Stimulated activated CD4-positive, alpha-beta T cell treated with anti-CD3 and anti-CD28 coated beads, Interleukin-2, amount 100 ng/mL, for 4 hours (primary cell): ENCODE measurements at regions not wholly inside any gene's neighbourhood (a gene's known extent, or its start where the extent isn't known, plus 50 kb on each side); places are given as distances from the start of the nearest gene placed in this dataset.

ENCODE experiments used
- DNase-seq: peaks from one replicate; pipeline ENCODE4 v3.0.0-alpha.2; 2020; ENCODE audit warnings: low read depth

- no peak for DNase-seq
Observed at GRCh38 chr14:83196236-83196635, 1662.6 kb upstream of the SEL1L start.

- DNase-seq, result no peak
Observed at GRCh38 chr14:83197271-83197670, 1663.6 kb upstream of the SEL1L start.

DNA sequence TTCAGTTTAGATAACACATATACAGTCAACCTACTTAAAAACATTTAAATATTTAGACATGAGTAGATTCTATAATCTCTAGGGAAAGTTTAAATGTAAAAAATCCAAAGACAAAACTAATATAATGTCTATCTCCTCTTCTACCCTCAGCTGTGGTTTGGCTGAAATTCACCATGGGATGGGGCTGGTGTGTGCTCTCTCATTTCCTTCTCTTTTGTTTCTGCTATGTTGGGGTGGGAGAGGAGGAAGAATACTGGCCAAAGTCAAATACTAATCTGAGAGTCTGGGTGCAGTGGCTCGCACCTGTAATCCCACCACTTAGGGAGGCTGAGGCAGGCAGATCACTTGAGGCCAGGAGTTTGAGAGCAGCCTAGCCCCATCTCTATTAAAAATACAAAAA is 1673.9 kb upstream of the SEL1L start:
- DNase-seq, result no peak

GRCh38 chr14:83208341-83208740 is 1674.7 kb upstream of the SEL1L start:
- DNase-seq, result no peak

- no peak for DNase-seq
Observed at GRCh38 chr14:83217492-83217891, 1683.8 kb upstream of the SEL1L start.

- no peak for DNase-seq
Observed at GRCh38 chr14:83247924-83248639, 1714.4 kb upstream of the SEL1L start.

DNA sequence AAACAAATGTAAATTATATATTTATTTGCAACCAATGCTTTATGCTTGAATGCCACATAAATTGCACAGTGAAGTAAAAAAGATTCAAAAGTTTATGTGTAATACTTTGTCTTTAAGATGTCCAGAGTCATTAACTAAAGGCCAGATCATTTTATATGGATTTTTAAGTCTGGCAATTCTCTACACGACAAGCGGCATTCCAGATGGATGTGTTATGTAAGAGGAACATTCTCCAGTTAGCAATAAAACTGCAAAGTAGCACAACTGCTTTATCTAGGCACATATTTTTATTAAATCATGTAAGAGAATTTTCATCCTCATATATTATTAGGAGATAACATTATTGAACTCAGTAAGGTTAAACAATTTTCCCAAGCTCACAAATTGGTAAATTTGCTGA is 1717.7 kb upstream of the SEL1L start:
- DNase-seq, result no peak

DNA sequence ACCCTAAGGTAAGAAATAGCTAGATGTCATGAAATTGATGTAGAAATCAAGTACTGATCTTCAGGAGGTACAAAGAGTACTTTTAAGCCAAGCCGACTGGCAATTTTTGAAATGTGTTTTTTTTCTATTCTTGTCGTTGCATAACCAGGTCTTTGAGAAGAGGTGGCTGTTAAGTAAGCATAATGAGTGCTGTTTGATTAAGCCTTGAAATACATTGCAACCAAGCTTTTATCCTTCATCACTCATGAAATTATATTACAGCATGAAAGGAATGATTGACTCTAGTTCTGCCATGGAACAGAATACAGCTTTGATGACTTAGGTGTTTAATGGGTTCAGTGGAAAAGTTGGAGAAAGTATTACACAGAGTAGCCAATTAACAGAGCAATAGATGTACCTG is 1720.2 kb upstream of the SEL1L start:
- no peak for DNase-seq

DNA sequence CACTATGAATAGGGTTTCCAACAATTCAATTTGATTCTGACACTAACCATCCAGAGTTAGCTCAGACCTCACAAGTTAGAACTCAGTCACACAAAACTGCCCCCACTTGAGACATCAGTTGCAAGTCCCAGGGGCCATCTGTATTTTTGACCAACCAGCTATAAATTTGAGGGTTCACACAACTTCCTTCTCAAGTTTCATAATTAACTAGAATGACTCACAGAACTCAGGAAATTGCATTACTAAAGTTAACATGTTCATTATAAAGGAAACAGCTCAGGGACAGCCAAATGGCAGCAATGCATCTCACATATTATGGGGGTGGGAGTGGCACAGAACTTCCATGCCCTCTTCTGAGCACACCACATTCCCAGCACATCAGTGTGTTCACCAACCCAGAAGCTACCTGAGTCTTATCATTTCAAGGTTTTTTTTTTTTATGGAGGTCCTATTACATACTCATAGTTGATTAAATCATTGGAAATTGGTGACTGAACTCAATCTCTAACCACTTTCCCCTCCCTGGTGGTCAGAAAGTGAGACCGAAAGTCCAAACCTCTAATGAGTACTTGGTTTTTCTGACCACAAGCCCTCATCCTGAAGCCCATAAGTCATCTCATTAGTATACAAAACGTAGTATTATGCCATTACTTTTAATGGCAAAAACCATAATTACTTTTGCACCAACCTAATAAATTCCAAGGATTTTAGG is 1721.5 kb upstream of the SEL1L start:
- no peak for DNase-seq

- DNase-seq, result no peak
Observed at GRCh38 chr14:83255727-83256090, 1722.1 kb upstream of the SEL1L start.

DNA sequence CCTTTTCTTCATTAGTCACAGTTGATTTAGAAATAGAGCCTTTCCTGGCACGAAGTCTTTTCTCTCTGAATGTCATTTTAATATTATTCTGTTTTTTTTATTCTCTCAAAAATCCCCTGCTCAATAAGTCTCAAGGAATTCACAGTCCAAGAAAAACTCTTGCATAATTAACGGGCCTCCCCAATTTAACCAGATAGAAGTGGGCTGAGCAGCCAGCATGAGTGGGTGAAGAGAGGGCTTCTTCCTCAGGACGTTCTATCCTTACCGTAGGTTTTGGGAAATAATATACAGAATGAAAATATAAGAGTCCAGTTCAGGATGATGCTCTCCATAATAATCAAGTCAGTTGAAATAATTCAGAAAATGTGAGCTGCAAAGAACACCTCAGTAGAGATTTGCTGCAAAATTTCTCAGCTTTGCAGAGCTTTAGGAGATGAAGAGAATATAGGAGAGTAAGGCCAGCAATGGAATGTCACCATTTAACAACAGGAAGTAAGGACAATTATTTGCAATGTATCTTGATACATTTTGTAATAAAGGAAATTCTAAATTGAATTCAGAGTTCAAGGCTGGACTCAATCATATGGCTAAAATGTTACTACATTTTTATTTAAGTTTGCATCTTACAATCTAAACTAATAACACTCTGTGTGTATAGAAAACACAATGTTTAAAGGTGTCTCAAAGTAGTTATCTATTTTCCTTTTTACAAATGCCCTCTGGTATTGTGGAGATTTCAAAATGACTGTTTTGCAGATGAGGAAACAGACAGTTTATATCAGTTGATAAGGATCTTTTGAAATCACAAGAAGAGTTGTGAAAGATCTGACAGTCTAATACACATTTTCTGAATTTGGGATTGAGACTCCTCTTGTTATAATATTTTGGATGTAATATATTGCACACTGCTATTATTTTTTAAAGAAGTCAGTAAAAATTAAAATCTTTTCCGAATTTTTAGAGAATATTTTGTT is 1724.1 kb upstream of the SEL1L start:
- DNase-seq, result no peak

- DNase-seq, result no peak
Observed at GRCh38 chr14:83260751-83261150, 1727.1 kb upstream of the SEL1L start.

DNA sequence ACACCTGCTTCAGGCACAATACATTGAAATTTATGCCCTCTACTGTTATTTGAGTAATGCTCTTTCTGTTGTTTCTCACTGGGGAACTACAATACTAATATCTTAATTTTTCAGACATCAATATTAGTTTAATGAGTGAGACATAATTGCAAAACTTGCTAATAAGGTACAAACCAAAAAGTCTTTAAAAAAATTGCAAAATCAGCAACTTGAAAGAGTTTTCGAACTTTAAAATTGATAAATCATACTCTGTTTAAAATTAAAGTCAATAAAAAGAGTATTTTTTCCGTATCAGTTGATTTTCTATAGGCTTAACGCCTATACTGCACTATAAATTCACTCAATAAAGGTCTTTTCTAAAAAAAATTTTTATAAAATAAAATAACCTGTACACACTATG is 1735.9 kb upstream of the SEL1L start:
- no peak for DNase-seq

DNA sequence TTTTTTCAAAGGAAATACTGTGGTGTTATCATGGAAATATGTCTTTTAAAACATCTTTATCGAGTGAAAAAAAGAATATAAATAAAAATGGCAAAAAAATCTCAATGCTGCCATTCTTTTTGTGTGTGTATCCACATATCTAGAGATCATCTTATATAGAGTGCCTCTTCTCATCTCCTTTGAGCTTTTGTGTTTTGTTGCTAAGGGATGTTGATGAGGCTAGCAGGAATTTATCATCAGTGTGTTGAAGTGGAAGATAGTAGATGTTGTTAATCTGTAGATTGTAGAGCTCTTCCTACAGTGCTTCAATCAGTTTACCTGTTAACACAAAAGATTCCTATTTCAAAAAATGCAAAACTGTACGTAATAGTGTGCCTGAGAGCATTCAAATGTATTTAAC is 1738.0 kb upstream of the SEL1L start:
- no peak for DNase-seq

- no peak for DNase-seq
Observed at GRCh38 chr14:83280719-83281118, 1747.1 kb upstream of the SEL1L start.

- no peak for DNase-seq
Observed at GRCh38 chr14:83282706-83283105, 1749.1 kb upstream of the SEL1L start.

DNA sequence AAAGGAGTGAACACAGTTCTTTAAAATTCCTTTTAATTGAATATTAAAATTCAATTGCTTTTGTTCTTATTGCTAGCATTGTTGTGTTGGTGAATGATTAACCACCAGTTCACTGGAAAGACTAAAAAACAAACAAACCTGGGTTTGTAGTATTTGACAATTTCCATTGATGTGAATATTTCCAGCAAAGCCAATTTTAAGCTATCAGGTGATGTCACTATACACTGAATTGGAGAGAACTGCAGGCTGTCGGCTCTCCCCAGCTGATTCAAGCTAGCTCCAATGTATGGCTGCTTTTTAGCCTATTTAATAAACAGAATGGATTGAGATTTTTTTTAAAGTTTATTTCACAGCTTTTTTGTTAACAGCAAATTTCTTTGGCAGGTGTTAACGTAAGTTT is 1753.6 kb upstream of the SEL1L start:
- DNase-seq, result no peak

DNA sequence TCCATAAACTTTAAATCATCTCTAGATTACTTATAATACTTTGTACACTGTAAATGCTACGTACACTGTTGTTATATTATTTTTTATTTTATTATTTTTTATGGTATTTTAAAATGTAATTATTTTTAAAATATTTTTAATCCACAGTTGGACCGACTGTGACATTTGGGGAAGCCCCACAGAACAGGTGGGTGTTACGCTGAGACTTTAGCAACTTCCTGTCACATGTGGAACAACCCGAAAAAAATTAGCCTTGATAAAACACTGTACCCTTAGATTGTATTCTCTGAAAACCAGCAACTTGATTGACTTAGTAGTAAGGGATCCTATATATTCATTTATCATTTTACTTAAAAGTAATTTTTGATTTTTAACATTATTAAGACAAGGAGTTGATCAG is 1755.7 kb upstream of the SEL1L start:
- DNase-seq, result no peak

- no peak for DNase-seq
Observed at GRCh38 chr14:83289896-83290295, 1756.2 kb upstream of the SEL1L start.

DNA sequence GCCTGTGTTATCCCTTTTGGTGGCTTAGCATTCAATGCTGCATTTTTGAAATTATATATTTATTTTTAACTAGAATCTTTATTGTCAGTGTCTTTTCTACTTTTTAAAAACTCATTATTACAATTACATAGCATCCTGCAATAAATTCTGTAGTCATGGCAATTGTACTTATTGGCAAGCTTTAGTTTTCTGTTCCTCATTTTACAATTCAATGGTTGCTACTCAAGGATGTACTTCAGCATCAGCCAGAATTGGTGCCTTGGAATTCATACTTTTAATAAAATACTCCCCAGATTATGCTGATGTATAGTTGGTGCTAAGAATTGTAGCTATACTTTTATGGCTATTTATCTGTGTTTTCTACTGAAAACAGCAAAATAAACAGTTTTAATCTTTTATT is 1756.8 kb upstream of the SEL1L start:
- no peak for DNase-seq

GRCh38 chr14:83291714-83292113 is 1758.1 kb upstream of the SEL1L start:
- DNase-seq, result no peak

GRCh38 chr14:83294941-83295340 is 1761.3 kb upstream of the SEL1L start:
- DNase-seq, result no peak

DNA sequence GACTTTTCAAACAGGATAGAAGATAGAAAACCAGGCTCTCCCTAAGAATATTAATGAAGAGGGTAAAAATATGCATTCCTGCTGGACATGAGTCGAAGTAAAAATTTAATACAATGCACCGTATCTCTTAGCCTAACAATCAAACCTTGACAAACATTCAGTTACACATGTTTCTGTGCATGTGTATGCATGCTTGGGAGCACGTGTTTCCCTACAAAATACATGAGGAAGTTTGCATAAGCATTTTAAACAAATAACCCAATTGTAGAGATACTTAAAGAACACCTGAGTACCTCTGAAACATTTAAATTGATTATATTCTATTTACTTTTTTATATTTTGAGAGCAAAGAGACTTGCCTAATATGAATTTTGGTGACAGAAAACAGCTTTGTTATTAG is 1763.7 kb upstream of the SEL1L start:
- DNase-seq, result no peak
